ENCODE measurements at regions not wholly inside any gene's neighbourhood (a gene's known extent, or its start where the extent isn't known, plus 50 kb on each side); places are given as distances from the start of the nearest gene placed in this dataset.

- no peak for TF ChIP-seq CTCF (IDR thresholded peaks at IDR 0.05; ENCODE audit: insufficient read depth, low read depth, low read length, missing control alignments)
- H3K4me3 ChIP-seq (ENCODE audit: low read length): no peak overlapping the region
- DNase-seq (ENCODE audit: low read depth): peak; percentile 35
These were observed 479.1 kb downstream of the KDM5D start for GRCh38 chrY:19265404-19265803.

GRCh38 chrY:19262310-19262709 lies 482.2 kb downstream of the KDM5D start:
- DNase-seq (ENCODE audit: low read depth): no peak
- peak; percentile 17 for TF ChIP-seq CTCF (IDR thresholded peaks at IDR 0.05; ENCODE audit: insufficient read depth, low read depth, low read length, missing control alignments)
- H3K4me3 ChIP-seq (ENCODE audit: low read length): no peak overlapping the region

- peak; percentile 2 for DNase-seq (ENCODE audit: low read depth)
- no peak overlapping the region for H3K4me3 ChIP-seq (ENCODE audit: low read length)
- no peak for TF ChIP-seq CTCF (IDR thresholded peaks at IDR 0.05; ENCODE audit: insufficient read depth, low read depth, low read length, missing control alignments)
These were observed 458.9 kb upstream of the HSFY2 start for GRCh38 chrY:19232276-19232994.

GRCh38 chrY:19220784-19221183 lies 447.2 kb upstream of the HSFY2 start:
- DNase-seq (ENCODE audit: low read depth): no peak
- peak; percentile 18 for TF ChIP-seq CTCF (IDR thresholded peaks at IDR 0.05; ENCODE audit: insufficient read depth, low read depth, low read length, missing control alignments)
- no peak overlapping the region for H3K4me3 ChIP-seq (ENCODE audit: low read length)

- H3K4me3 ChIP-seq (ENCODE audit: low read length): no peak overlapping the region
- TF ChIP-seq CTCF (IDR thresholded peaks at IDR 0.05; ENCODE audit: insufficient read depth, low read depth, low read length, missing control alignments): no peak
- no peak for DNase-seq (ENCODE audit: low read depth)
These were observed 435.4 kb upstream of the HSFY2 start for GRCh38 chrY:19208915-19209314.

- H3K4me3 ChIP-seq (ENCODE audit: low read length): no peak overlapping the region
- no peak for TF ChIP-seq CTCF (IDR thresholded peaks at IDR 0.05; ENCODE audit: insufficient read depth, low read depth, low read length, missing control alignments)
- DNase-seq (ENCODE audit: low read depth): no peak
These were observed 433.5 kb upstream of the HSFY2 start for GRCh38 chrY:19207048-19207447.

- no peak for DNase-seq (ENCODE audit: low read depth)
- no peak for TF ChIP-seq CTCF (IDR thresholded peaks at IDR 0.05; ENCODE audit: insufficient read depth, low read depth, low read length, missing control alignments)
These were observed 407.3 kb upstream of the HSFY2 start for GRCh38 chrY:19180824-19181223.

More at GRCh38 chrY:19180824-19181223, 407.3 kb upstream of the HSFY2 start:
- no peak overlapping the region for H3K4me3 ChIP-seq (ENCODE audit: low read length)

All from epithelial cell of esophagus (primary cell).